ENCODE measurements at regions not wholly inside any gene's neighbourhood (a gene's known extent, or its start where the extent isn't known, plus 50 kb on each side); places are given as distances from the start of the nearest gene placed in this dataset.

DNA sequence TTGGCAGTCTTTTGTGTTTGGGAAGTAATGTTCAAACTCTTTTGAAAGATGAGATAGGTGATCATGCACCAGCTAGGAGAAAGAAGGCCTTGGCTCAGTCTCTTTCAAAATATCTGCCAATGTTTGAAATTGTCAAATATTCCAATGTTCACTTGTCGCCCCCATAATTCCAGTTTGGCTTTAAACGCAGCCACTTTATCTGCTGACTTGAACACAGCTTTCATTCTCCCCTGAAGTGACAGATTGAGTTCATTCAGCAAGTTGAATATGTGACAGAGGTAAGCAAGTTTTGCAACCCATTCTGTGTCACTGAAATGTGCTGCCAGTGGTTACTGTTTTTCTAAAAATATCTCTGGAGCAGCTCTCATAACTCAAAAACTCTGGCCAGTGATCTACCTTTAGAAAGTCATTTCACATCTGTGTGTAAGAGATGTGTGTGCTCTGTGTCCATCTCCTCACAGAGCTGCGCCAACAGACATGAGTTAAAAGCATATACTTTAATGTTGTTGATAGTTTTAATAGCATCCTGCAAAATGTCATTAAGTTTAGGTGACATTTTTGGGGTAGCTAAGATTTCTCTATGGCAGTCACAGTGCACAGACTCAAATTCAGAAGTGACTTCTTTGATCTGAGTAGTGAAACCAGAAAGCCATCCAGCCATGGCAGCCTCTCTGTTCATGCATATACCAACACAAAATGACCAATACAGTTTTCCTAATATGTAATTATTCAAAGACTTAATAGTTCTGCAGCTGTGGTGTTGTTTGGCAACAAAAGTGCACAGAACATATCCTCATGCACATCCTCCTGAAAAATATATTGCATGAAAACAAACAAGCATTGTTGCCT is 614.3 kb upstream of the MIS18BP1 start:
- whole genome bisulfite sequencing (ENCODE audit: insufficient coverage): 89% methylated on average over 3 of the region's 3 CpGs
- H3K9me3 Mint-ChIP-seq: peaks cover 15 to 28% of the 10 kb centered on the region in 2 donors
- intact Hi-C loops (cut with micrococcal nuclease): no loop called here

DNA sequence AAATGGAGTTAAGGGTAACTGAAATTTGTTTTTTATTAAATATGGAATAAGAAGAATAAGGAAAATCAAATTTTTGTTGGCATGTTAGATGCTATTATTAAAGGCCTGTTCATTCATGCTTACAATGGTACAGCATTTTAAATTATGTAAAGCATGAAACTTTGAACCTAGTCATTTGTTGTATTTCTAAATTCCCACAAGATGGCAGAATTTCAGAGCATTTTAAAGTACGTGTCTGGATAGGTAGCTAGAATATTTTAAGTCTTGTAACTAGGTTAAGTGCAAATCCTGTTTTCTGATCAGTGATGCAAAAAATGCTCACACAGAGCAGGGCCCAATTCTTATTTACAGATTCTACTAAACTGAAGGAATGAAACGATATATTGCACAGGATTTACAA is 585.6 kb upstream of the MIS18BP1 start:
- no peaks in the 10 kb centered on the region for H3K4me1 ChIP-seq (ENCODE audit: control insufficient read depth, insufficient read depth, low read length)
- Mint-ChIP-seq H3K4me3 (no peak overlapping the region), H3K36me3 (no peaks in the 10 kb centered on the region), H3K27me3 (ENCODE audit: low read depth in 2 of 2) (no peaks in the 10 kb centered on the region), H3K9me3 (peaks cover 13 to 22% of the 10 kb centered on the region in 2 donors), H3K27ac (no peak overlapping the region), H3K4me1 (no peaks in the 10 kb centered on the region)
- no peaks in the 10 kb centered on the region for H3K27me3 ChIP-seq (ENCODE audit: control insufficient read depth, insufficient read depth, low read length)
- H3K4me3 ChIP-seq (ENCODE audit: low read length): no peak overlapping the region
- ATAC-seq: no peak
- H3K9me3 ChIP-seq (ENCODE audit: control insufficient read depth, insufficient read depth, low read length): no peaks in the 10 kb centered on the region
- DNase-seq: no peak
- intact Hi-C loops (cut with micrococcal nuclease): no loop called here
- no peak overlapping the region for H3K27ac ChIP-seq (ENCODE audit: low read length)
- TF ChIP-seq, protein P1, sequence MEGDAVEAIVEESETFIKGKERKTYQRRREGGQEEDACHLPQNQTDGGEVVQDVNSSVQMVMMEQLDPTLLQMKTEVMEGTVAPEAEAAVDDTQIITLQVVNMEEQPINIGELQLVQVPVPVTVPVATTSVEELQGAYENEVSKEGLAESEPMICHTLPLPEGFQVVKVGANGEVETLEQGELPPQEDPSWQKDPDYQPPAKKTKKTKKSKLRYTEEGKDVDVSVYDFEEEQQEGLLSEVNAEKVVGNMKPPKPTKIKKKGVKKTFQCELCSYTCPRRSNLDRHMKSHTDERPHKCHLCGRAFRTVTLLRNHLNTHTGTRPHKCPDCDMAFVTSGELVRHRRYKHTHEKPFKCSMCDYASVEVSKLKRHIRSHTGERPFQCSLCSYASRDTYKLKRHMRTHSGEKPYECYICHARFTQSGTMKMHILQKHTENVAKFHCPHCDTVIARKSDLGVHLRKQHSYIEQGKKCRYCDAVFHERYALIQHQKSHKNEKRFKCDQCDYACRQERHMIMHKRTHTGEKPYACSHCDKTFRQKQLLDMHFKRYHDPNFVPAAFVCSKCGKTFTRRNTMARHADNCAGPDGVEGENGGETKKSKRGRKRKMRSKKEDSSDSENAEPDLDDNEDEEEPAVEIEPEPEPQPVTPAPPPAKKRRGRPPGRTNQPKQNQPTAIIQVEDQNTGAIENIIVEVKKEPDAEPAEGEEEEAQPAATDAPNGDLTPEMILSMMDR (IDR thresholded peaks at IDR 0.05): no peak
- no peaks in the 10 kb centered on the region for H3K36me3 ChIP-seq (ENCODE audit: control insufficient read depth, insufficient read depth, low read length)
- WGBS (ENCODE audit: insufficient coverage): 55% methylated on average over 2 of the region's 2 CpGs

More for the DNA sequence above, 614.3 kb upstream of the MIS18BP1 start:
- peaks cover 6% of the 10 kb centered on the region for H3K9me3 ChIP-seq (ENCODE audit: control insufficient read depth, insufficient read depth, low read length)
- H3K4me1 ChIP-seq (ENCODE audit: control insufficient read depth, insufficient read depth, low read length): no peaks in the 10 kb centered on the region
- H3K27me3 ChIP-seq (ENCODE audit: control insufficient read depth, insufficient read depth, low read length): no peaks in the 10 kb centered on the region
- no peak for DNase-seq
- no peak overlapping the region for H3K27ac ChIP-seq (ENCODE audit: low read length)
- H3K36me3 Mint-ChIP-seq: peaks cover 17% of the 10 kb centered on the region
- ATAC-seq: no peak
- H3K36me3 ChIP-seq (ENCODE audit: control insufficient read depth, insufficient read depth, low read length): no peaks in the 10 kb centered on the region
- no peaks in the 10 kb centered on the region for H3K27me3 Mint-ChIP-seq (ENCODE audit: low read depth in 2 of 2)
- no peaks in the 10 kb centered on the region for H3K4me1 Mint-ChIP-seq
- no peak overlapping the region for H3K27ac Mint-ChIP-seq
- H3K4me3 ChIP-seq (ENCODE audit: low read length): no peak overlapping the region
- H3K4me3 Mint-ChIP-seq: no peak overlapping the region
- TF ChIP-seq, protein P1 (IDR thresholded peaks at IDR 0.05): no peak

DNA sequence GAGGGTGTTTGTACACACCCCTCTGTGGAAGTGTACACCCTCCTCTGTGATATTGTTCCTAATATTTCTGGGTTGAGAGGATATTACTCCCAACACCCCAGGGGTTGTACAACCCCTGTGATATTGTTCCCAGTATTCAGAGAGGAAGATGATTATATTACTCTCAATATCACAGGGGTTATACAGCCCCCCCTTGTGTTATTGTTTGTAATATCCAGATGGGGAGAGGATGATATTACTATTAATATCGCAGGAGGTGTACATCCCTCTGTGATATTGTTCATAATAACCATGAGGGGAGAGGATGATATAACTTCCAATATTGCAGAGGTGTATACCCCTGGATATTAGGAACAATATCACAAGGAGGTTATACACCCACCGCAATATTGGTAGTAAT is 566.1 kb upstream of the MIS18BP1 start:
- TF ChIP-seq, protein P1 (IDR thresholded peaks at IDR 0.05): no peak
- H3K27me3 Mint-ChIP-seq (ENCODE audit: low read depth in 2 of 2): no peaks in the 10 kb centered on the region
- no peaks in the 10 kb centered on the region for H3K4me1 Mint-ChIP-seq
- H3K27ac Mint-ChIP-seq: no peak overlapping the region
- no peak overlapping the region for H3K4me3 Mint-ChIP-seq
- H3K36me3 Mint-ChIP-seq: no peaks in the 10 kb centered on the region
- Histone ChIP-seq H3K4me1 (ENCODE audit: control insufficient read depth, insufficient read depth, low read length) (no peaks in the 10 kb centered on the region), H3K36me3 (ENCODE audit: control insufficient read depth, insufficient read depth, low read length) (no peaks in the 10 kb centered on the region), H3K4me3 (ENCODE audit: low read length) (no peak overlapping the region), H3K27me3 (ENCODE audit: control insufficient read depth, insufficient read depth, low read length) (no peaks in the 10 kb centered on the region), H3K9me3 (ENCODE audit: control insufficient read depth, insufficient read depth, low read length) (no peaks in the 10 kb centered on the region), H3K27ac (ENCODE audit: low read length) (no peak overlapping the region)
- WGBS (ENCODE audit: insufficient coverage): no CpG with 5 or more reads among the region's 2 CpGs
- ATAC-seq (no peak), DNase-seq (no peak)
- H3K9me3 Mint-ChIP-seq: peaks cover 2 to 5% of the 10 kb centered on the region in 2 donors
- intact Hi-C loops (cut with micrococcal nuclease): no loop called here

DNA sequence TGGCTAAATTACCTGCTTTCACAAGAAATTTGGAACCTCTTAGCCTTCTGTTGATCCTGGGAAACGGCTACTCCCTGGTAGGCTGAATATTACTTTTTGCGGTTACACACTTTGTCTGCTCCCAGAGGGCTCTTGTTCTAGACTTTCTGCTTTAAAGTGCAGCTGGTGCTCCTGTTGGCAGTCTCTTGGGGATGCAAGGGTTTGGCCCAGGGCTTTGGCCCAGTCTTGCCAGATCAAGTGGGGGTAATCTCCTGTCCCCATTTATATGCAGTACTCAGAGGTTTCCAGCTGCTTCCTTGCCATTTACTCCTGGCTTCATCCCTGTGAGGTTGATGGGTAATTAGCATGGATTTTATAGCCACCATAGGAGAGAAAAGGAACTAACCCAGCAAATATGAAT is 558.2 kb upstream of the MIS18BP1 start:
- peaks cover 6 to 7% of the 10 kb centered on the region in 2 donors for H3K9me3 Mint-ChIP-seq
- no peaks in the 10 kb centered on the region for H3K27me3 Mint-ChIP-seq (ENCODE audit: low read depth in 2 of 2)

More for the DNA sequence above, 558.2 kb upstream of the MIS18BP1 start:
- Histone ChIP-seq H3K4me1 (ENCODE audit: control insufficient read depth, insufficient read depth, low read length) (no peaks in the 10 kb centered on the region), H3K27me3 (ENCODE audit: control insufficient read depth, insufficient read depth, low read length) (no peaks in the 10 kb centered on the region), H3K27ac (ENCODE audit: low read length) (no peak overlapping the region), H3K36me3 (ENCODE audit: control insufficient read depth, insufficient read depth, low read length) (no peaks in the 10 kb centered on the region), H3K4me3 (ENCODE audit: low read length) (no peak overlapping the region), H3K9me3 (ENCODE audit: control insufficient read depth, insufficient read depth, low read length) (no peaks in the 10 kb centered on the region)
- intact Hi-C loops (cut with micrococcal nuclease): no loop called here
- H3K4me1 Mint-ChIP-seq: no peaks in the 10 kb centered on the region
- H3K36me3 Mint-ChIP-seq: no peaks in the 10 kb centered on the region
- H3K4me3 Mint-ChIP-seq: no peak overlapping the region
- 74% methylated on average over 2 of the region's 2 CpGs for WGBS (ENCODE audit: insufficient coverage)
- ATAC-seq (no peak), DNase-seq (no peak)
- TF ChIP-seq, protein P1 (IDR thresholded peaks at IDR 0.05): no peak
- no peak overlapping the region for H3K27ac Mint-ChIP-seq
